HEK293T (cell line): ENCODE measurements at regions not wholly inside any gene's neighbourhood (a gene's known extent, or its start where the extent isn't known, plus 50 kb on each side); places are given as distances from the start of the nearest gene placed in this dataset.

ENCODE experiments used
- ARNT ChIP-seq: fragments of 450-650 bp; IDR thresholded peaks from 2 replicates; pipeline ENCODE4 v1.6.1; 2017; ENCODE audit warnings: mild to moderate bottlenecking
- BHLHE40 ChIP-seq: fragments of 450-650 bp; IDR thresholded peaks from 2 replicates; pipeline ENCODE4 v1.6.1; 2016; ENCODE audit warnings: mild to moderate bottlenecking, moderate library complexity, borderline replicate concordance
- ELF4 ChIP-seq: fragments of 450-650 bp; IDR thresholded peaks from 2 replicates; pipeline ENCODE4 v1.6.1; 2017; ENCODE audit warnings: antibody characterized with exemption
- FOXA1 ChIP-seq: fragments of 450-650 bp; IDR thresholded peaks from 2 replicates; pipeline ENCODE4 v1.6.1; 2016; ENCODE audit warnings: mild to moderate bottlenecking
- FOXK2 ChIP-seq: fragments of 450-650 bp; IDR thresholded peaks from 2 replicates; pipeline ENCODE4 v1.6.1; 2016; ENCODE audit warnings: mild to moderate bottlenecking
- FOXM1 ChIP-seq: fragments of 450-650 bp; IDR thresholded peaks from 2 replicates; pipeline ENCODE4 v1.6.1; 2017; ENCODE audit warnings: mild to moderate bottlenecking, borderline replicate concordance
- L3MBTL2 ChIP-seq: fragments of 450-650 bp; conservative IDR thresholded peaks from 2 replicates; pipeline ENCODE4 v1.6.1; 2016; ENCODE audit warnings: mild to moderate bottlenecking
- LEF1 ChIP-seq: fragments of 450-650 bp; IDR thresholded peaks from 2 replicates; pipeline ENCODE4 v1.6.1; 2017; ENCODE audit warnings: mild to moderate bottlenecking, borderline replicate concordance
- NFRKB ChIP-seq: fragments of 450-650 bp; IDR thresholded peaks from 2 replicates; pipeline ENCODE4 v1.6.1; 2016; ENCODE audit warnings: mild to moderate bottlenecking, moderate library complexity
- PKNOX1 ChIP-seq: fragments of 450-650 bp; IDR thresholded peaks from 2 replicates; pipeline ENCODE4 v1.6.1; 2016
- SP1 ChIP-seq: fragments of 450-650 bp; IDR thresholded peaks from 2 replicates; pipeline ENCODE4 v1.6.1; 2017
- SUZ12 ChIP-seq: fragments of 450-650 bp; IDR thresholded peaks from 2 replicates; pipeline ENCODE4 v1.6.1; 2016; ENCODE audit warnings: mild to moderate bottlenecking
- TARDBP ChIP-seq: fragments of 450-650 bp; IDR thresholded peaks from 2 replicates; pipeline ENCODE4 v1.6.1; 2016

DNA sequence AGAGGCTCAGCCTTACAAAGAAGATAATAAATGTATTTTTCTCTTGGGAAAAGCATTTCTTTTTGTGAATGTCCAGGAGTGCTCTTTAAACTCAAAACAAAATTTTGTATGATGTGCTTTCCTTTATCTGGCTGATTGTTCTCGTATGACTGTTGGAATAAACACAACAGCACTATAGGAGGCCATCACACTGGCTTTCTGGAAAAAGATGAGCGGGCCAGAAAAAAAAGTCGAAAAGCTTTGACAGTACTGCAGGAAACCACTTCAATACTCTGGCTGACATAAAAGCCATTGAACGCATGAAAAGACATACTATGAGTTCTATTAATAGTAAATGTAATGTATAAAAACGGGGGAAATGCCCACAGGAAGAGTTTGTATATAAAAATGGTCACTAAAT is 64.7 kb upstream of the CTSO start:
- TF ChIP-seq PKNOX1 (no peak), ARNT (no peak), FOXK2 (no peak), SP1 (no peak), NFRKB (no peak), LEF1 (no peak), BHLHE40 (no peak), TARDBP (no peak), L3MBTL2 (no peak), FOXM1 (no peak), ELF4 (no peak), SUZ12 (no peak), FOXA1 (no peak)
